ENCODE measurements at regions not wholly inside any gene's neighbourhood (a gene's known extent, or its start where the extent isn't known, plus 50 kb on each side); places are given as distances from the start of the nearest gene placed in this dataset.

GRCh38 chr1:56054959-56055358, 524.4 kb downstream of the PLPP3 start:
- no peak for TF ChIP-seq CTCF (conservative IDR thresholded peaks at IDR 0.05 in 1 of 2, IDR thresholded peaks at IDR 0.05 in 1 of 2; ENCODE audit: low read depth in 1 of 2, low read length in 2 of 2)
- TF ChIP-seq EZH2 (IDR thresholded peaks at IDR 0.05; ENCODE audit: low read length, missing control alignments) = no peak
